MM.1S (cell line): ENCODE measurements at regions not wholly inside any gene's neighbourhood (a gene's known extent, or its start where the extent isn't known, plus 50 kb on each side); places are given as distances from the start of the nearest gene placed in this dataset.
"Not testable (repeated sequence)": the region's sequence is repeated elsewhere in the genome, so short reads cannot be mapped to it uniquely, and the experiment has no call there.

Experiments used
- EZH2 ChIP-seq: fragments of 300-600 bp; sonication (generic); optimal IDR thresholded peaks from 2 replicates; pipeline ENCODE3; 2017; ENCODE audit warnings: low read depth, mild to moderate bottlenecking, antibody characterized with exemption, low read length, mixed read lengths
- EZH2phosphoT487 ChIP-seq: fragments of 300-600 bp; sonication (generic); IDR thresholded peaks from 2 replicates; pipeline ENCODE4 v1.6.1; 2018; ENCODE audit warnings: antibody characterized with exemption, low read length
- TF ChIP-seq, protein P1 (sequence below): fragments of 300-600 bp; sonication (generic); IDR thresholded peaks from 2 replicates; pipeline ENCODE4 v1.5.1; 2016; ENCODE audit warnings: antibody characterized with exemption, low read length, mixed read lengths

- TF ChIP-seq, protein P1, sequence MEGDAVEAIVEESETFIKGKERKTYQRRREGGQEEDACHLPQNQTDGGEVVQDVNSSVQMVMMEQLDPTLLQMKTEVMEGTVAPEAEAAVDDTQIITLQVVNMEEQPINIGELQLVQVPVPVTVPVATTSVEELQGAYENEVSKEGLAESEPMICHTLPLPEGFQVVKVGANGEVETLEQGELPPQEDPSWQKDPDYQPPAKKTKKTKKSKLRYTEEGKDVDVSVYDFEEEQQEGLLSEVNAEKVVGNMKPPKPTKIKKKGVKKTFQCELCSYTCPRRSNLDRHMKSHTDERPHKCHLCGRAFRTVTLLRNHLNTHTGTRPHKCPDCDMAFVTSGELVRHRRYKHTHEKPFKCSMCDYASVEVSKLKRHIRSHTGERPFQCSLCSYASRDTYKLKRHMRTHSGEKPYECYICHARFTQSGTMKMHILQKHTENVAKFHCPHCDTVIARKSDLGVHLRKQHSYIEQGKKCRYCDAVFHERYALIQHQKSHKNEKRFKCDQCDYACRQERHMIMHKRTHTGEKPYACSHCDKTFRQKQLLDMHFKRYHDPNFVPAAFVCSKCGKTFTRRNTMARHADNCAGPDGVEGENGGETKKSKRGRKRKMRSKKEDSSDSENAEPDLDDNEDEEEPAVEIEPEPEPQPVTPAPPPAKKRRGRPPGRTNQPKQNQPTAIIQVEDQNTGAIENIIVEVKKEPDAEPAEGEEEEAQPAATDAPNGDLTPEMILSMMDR = not testable (repeated sequence)
- not testable (repeated sequence) for TF ChIP-seq EZH2, EZH2phosphoT487
Observed at GRCh38 chr21:6068098-6068831, 4453.1 kb upstream of the TPTE start.
